Smooth muscle cell (in vitro differentiated cells): ENCODE measurements at regions not wholly inside any gene's neighbourhood (a gene's known extent, or its start where the extent isn't known, plus 50 kb on each side); places are given as distances from the start of the nearest gene placed in this dataset.

ENCODE experiments used
- DNase-seq: peaks from one replicate; lab custom pipeline; 2025; ENCODE audit not compliant: unreplicated experiment; lab: John Stamatoyannopoulos, UW
- H2AFZ ChIP-seq: fragments of 200-600 bp; sonication (generic); 2 replicates; pipeline ENCODE4 v1.6.0; 2016; ENCODE audit warnings: antibody characterized with exemption, low read depth, mild to moderate bottlenecking
- H3F3A ChIP-seq: fragments of 200-600 bp; sonication (generic); 2 replicates; pipeline ENCODE4 v1.6.0; 2017; ENCODE audit warnings: antibody characterized with exemption, low read depth
- H3K27ac ChIP-seq: fragments of 200-600 bp; sonication (generic); 2 replicates; pipeline ENCODE4 v1.5.1; 2016; ENCODE audit warnings: low read depth, mild to moderate bottlenecking
- H3K27me3 ChIP-seq: fragments of 200-600 bp; sonication (generic); 2 replicates; pipeline ENCODE4 v1.6.1; 2016; ENCODE audit warnings: low read depth, mild to moderate bottlenecking
- H3K36me3 ChIP-seq: fragments of 200-600 bp; sonication (generic); 2 replicates; pipeline ENCODE4 v1.5.1; 2016; ENCODE audit warnings: low read depth
- H3K4me1 ChIP-seq: fragments of 200-600 bp; sonication (generic); 2 replicates; pipeline ENCODE4 v1.5.1; 2016; ENCODE audit warnings: low read depth
- H3K4me2 ChIP-seq: fragments of 200-600 bp; sonication (generic); 2 replicates; pipeline ENCODE4 v1.6.0; 2016; ENCODE audit warnings: mild to moderate bottlenecking
- H3K4me3 ChIP-seq: fragments of 200-600 bp; sonication (generic); 2 replicates; pipeline ENCODE4 v1.5.1; 2016; ENCODE audit warnings: mild to moderate bottlenecking
- H3K79me2 ChIP-seq: fragments of 200-600 bp; sonication (generic); 2 replicates; pipeline ENCODE4 v1.6.0; 2016; ENCODE audit warnings: low read depth, mild to moderate bottlenecking
- H3K9ac ChIP-seq: fragments of 200-600 bp; sonication (generic); 2 replicates; pipeline ENCODE4 v1.6.0; 2016; ENCODE audit warnings: low read depth
- H3K9me3 ChIP-seq: fragments of 200-600 bp; sonication (generic); replicated peaks from 2 replicates; pipeline ENCODE4 v1.5.1; 2016; ENCODE audit warnings: low read depth
- H4K20me1 ChIP-seq: fragments of 200-600 bp; sonication (generic); 2 replicates; pipeline ENCODE4 v1.6.0; 2016; ENCODE audit warnings: low read depth
- WGBS: methylation state at CpG from one replicate; pipeline ENCODE4 v1.1.7; 2016; ENCODE audit warnings: low lambda C conversion rate; 5-methylcytosine and 5-hydroxymethylcytosine counted together
- TF ChIP-seq, protein P1 (sequence below): fragments of 200-600 bp; sonication (generic); IDR thresholded peaks from 2 replicates; pipeline ENCODE4 v1.5.1; 2017; ENCODE audit warnings: borderline replicate concordance, mild to moderate bottlenecking, antibody characterized with exemption; ENCODE audit not compliant: insufficient read depth, poor library complexity, severe bottlenecking

DNA sequence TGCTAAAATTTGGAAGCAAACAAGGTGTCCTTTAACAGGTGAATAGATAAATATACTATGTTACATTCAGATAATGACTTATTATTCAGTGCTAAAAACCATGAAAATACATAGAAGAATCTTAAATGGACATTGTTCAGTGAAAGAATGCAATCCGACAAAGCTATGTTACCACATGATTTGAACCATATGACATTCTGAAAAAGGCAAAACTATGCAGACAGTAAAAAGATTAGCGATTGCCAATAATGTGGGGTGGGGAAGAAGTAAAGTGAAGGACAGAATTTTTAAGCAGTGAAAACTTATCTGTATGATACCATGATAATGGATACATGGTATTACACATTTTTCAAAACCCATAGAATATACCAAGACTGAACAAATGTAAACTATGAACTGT, 926.9 kb downstream of the FAT4 start:
- Histone ChIP-seq H3K9ac (no peak overlapping the region), H3K4me1 (no peaks in the 10 kb centered on the region), H4K20me1 (no peaks in the 10 kb centered on the region), H3K4me3 (no peak overlapping the region), H3K79me2 (no peaks in the 10 kb centered on the region), H3F3A (no peaks in the 10 kb centered on the region), H3K36me3 (no peaks in the 10 kb centered on the region), H3K4me2 (no peak overlapping the region), H3K27ac (no peak overlapping the region), H3K9me3 (no peaks in the 10 kb centered on the region), H2AFZ (no peak overlapping the region), H3K27me3 (no peaks in the 10 kb centered on the region)
- WGBS: 87% methylated on average over 2 of the region's 2 CpGs
- no peak for DNase-seq
- TF ChIP-seq, protein P1, sequence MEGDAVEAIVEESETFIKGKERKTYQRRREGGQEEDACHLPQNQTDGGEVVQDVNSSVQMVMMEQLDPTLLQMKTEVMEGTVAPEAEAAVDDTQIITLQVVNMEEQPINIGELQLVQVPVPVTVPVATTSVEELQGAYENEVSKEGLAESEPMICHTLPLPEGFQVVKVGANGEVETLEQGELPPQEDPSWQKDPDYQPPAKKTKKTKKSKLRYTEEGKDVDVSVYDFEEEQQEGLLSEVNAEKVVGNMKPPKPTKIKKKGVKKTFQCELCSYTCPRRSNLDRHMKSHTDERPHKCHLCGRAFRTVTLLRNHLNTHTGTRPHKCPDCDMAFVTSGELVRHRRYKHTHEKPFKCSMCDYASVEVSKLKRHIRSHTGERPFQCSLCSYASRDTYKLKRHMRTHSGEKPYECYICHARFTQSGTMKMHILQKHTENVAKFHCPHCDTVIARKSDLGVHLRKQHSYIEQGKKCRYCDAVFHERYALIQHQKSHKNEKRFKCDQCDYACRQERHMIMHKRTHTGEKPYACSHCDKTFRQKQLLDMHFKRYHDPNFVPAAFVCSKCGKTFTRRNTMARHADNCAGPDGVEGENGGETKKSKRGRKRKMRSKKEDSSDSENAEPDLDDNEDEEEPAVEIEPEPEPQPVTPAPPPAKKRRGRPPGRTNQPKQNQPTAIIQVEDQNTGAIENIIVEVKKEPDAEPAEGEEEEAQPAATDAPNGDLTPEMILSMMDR: no peak

DNA sequence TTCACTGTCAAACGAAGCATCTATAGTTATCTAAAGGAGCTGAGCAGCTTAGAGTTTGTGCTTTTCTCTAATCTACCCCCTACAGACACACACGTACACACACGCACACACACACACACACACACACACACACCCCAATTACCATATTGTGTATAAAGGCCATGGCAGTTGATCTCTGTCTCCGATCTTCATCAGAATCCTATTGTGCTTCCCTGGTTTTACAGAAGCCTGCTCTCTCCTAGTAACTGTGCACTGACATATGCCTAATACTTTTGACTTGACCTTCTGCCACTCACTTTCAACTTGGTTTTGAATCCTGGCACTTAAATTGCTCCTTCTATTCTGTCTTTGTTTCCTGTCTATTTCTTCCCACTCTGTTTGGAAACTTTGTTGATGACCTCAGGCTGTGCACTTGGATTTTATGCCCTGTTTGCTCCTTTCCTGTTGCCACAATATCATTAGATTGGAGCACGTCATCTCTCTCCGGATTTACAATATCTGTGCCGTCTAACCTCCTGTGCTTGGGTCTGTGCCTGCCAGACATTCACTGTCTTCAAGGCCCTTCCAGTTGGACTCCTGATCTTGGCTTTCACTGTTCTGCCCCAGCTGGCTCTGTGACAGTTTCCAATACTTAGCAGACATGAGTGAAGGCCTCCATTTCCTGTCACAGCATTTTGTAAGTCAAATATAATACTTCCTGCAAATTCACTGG, 928.1 kb downstream of the FAT4 start:
- Histone ChIP-seq H3K27me3 (no peaks in the 10 kb centered on the region), H4K20me1 (no peaks in the 10 kb centered on the region), H3K9me3 (no peaks in the 10 kb centered on the region), H3K4me3 (no peak overlapping the region), H3K79me2 (no peaks in the 10 kb centered on the region), H2AFZ (peak overlapping the region; percentile 86), H3K9ac (no peak overlapping the region), H3F3A (no peaks in the 10 kb centered on the region), H3K36me3 (no peaks in the 10 kb centered on the region), H3K4me2 (no peak overlapping the region), H3K27ac (no peak overlapping the region), H3K4me1 (no peaks in the 10 kb centered on the region)
- WGBS: 54% methylated on average over 7 of the region's 7 CpGs
- DNase-seq: no peak
- TF ChIP-seq, protein P1: no peak

DNA sequence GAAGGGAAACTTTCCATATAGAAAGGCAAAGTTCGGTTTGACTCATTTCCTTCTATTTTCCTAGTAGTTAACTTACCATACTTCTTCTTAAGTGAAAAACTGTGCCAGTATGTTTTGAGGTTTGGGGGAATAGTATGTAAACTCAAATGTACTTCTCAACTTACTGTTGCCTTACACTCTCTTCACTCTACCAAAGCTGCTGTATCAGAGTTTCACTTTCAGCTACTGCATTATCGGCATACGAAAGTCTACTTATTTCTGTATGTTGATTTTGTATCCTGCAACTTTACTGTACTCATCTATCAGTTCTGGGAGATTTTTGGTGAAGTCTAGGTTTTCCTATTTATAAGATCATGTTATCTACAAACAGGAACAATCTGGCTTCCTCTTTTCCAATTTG, 932.7 kb downstream of the FAT4 start:
- Histone ChIP-seq H3F3A (no peaks in the 10 kb centered on the region), H3K79me2 (no peaks in the 10 kb centered on the region), H3K9ac (no peak overlapping the region), H3K9me3 (no peaks in the 10 kb centered on the region), H3K4me2 (no peak overlapping the region), H3K36me3 (no peaks in the 10 kb centered on the region), H4K20me1 (no peaks in the 10 kb centered on the region), H3K27me3 (no peaks in the 10 kb centered on the region), H3K27ac (no peak overlapping the region), H3K4me3 (no peak overlapping the region), H3K4me1 (no peaks in the 10 kb centered on the region), H2AFZ (no peak overlapping the region)
- WGBS: 96% methylated on average over 3 of the region's 3 CpGs
- no peak for DNase-seq
- TF ChIP-seq, protein P1: no peak

DNA sequence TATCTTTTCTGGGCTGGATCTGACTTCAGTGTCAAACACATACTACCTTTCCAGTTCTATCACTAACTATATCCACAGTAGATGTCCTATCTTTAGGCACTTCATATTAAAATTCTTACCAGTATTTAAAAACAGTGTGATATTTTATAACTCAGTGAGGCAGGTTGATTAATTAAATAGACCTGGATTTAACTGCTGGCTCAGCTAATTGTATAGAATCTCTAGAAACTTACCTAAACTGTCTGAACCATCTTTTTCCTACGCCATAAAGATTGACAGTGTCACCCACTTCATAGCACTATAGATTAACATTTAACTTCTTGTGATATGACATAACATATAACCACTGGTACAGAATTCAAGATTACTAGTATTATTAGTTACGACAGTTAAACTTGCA, 935.3 kb downstream of the FAT4 start:
- H3K9me3 ChIP-seq: no peaks in the 10 kb centered on the region
- WGBS: 95% methylated on average over 2 of the region's 2 CpGs
- no peak overlapping the region for H2AFZ ChIP-seq
- H3K4me3 ChIP-seq: no peak overlapping the region
- H3F3A ChIP-seq: no peaks in the 10 kb centered on the region
- no peak overlapping the region for H3K9ac ChIP-seq
- no peaks in the 10 kb centered on the region for H3K4me1 ChIP-seq
- H3K27ac ChIP-seq: no peak overlapping the region
- H3K36me3 ChIP-seq: no peaks in the 10 kb centered on the region
- TF ChIP-seq, protein P1: no peak
- no peak for DNase-seq
- no peak overlapping the region for H3K4me2 ChIP-seq
- no peaks in the 10 kb centered on the region for H4K20me1 ChIP-seq
- H3K27me3 ChIP-seq: no peaks in the 10 kb centered on the region
- H3K79me2 ChIP-seq: no peaks in the 10 kb centered on the region
